ENCODE measurements at regions not wholly inside any gene's neighbourhood (a gene's known extent, or its start where the extent isn't known, plus 50 kb on each side); places are given as distances from the start of the nearest gene placed in this dataset.

- TF ChIP-seq POLR2A (IDR thresholded peaks at IDR 0.05; ENCODE audit: low read length) (no peak), GATA1 (IDR thresholded peaks at IDR 0.05; ENCODE audit: low read depth, low read length) (no peak)
Observed at GRCh38 chr10:32146166-32146565, 89.9 kb upstream of the KIF5B start.
